IPS-NIHi7 (cell line): ENCODE measurements at regions not wholly inside any gene's neighbourhood (a gene's known extent, or its start where the extent isn't known, plus 50 kb on each side); places are given as distances from the start of the nearest gene placed in this dataset.
A peak's percentile ranks its signal among the peaks of the same experiment; 100 is the strongest.

Experiments used
- DNase-seq: peaks from one replicate; pipeline ENCODE4 v3.0.0; 2012; ENCODE audit warnings: mixed read lengths; ENCODE audit errors: extremely low spot score

GRCh38 chrX:20432048-20432447, 165.3 kb upstream of the RPS6KA3 start:
- DNase-seq: no peak

- DNase-seq: no peak
Observed at GRCh38 chrX:20431486-20431885, 164.8 kb upstream of the RPS6KA3 start.

DNA sequence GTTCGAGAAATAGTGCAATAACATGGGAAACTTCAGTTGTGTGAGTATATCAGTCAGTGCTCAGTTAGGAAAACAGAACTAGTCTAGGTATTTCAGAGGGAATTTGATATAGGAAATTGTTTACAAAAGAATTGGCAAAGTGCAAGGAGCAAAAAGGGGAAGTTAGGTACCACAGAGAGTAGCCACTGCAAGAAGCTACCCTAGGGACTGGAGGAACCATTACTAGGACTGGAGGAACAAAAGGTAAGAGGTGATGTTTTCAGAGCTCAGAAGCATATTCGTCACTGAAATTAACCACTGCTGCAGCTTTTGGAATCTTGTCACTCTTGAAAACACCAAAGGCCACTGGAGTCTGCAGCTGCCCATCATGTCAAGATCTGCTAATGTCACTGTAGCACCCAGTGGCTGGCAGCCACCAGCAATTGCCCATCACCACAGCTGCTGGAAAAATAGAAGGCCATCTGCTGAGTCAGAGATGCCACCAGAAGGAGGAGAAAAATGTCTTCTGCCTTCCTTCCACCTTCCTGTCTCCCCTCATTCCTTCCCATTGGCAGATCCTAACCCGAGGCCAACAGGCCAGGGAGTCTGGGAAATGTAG, 160.6 kb upstream of the RPS6KA3 start:
- peak; percentile 25 for DNase-seq

DNA sequence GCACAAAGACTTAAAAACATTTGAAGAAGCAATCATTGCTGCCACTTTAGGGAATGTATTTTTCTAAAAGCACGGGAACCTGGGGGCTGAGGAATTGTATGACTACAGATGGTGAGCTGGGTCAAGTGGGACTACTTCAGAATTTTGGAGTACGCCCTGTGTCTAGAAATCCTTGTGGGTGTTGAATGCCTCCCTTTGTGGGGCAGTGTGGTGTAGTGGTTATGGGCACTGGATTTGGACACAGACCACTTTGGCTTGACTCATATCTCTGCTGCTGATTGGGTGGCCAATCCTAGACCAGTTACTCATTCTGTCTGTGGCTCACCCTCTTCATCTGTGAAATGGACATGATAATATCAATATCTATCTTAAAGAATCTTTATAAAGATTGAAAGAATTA, 155.0 kb upstream of the RPS6KA3 start:
- DNase-seq: no peak

DNA sequence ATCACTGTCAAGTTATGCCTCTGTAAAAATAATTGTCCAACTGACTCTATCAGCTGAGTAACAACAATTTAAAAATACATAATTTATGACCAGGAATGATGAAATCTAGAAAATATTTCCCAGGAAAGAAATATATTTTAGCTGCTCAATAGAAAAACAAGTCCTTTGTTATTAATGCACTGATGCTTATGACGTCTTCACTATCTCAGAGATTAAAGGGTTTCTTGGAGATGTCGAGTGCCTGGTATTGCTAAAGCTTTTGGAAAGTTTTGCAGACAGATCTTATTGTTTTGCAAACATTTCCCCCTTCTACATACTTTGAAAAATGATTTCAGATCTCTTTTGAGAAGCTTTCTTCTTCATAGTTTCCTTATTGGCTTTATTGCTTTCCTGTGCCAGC, 154.6 kb upstream of the RPS6KA3 start:
- no peak for DNase-seq

- no peak for DNase-seq
Observed at GRCh38 chrX:20420058-20420457, 153.3 kb upstream of the RPS6KA3 start.

GRCh38 chrX:20418379-20419150, 151.9 kb upstream of the RPS6KA3 start:
- DNase-seq: no peak

DNA sequence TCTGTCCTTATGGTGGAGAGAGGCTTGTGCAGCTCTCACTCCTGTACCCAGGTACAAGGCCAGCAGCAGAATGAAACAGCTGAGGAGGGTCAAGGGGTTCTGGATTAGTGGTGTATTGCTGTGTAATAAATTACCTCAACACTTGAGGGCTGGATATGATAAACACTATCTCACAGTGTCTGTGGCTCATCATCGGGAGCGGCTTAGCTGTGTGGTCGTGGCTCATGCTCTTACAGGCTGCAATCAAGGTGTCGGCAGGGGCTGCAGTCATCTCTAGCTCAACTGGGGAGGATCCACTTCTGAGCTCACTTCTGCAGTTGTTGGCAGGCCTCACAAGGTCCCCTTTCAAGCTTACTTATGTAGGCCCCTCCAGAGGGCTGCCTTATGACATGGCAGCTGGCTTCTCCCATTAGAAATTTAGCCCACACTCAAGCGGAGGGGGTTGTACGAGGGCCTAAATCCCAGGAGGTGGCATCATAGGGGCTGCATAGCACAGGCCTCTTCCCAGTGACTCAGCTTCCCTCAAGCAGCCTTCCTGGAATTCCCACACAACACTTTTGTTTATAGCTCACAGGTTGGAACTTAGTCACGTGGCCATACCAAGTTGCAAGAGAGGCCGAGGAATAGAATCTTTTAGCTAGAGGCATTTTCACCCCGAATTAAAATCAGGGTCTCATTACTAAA, 148.2 kb upstream of the RPS6KA3 start:
- DNase-seq: no peak

- no peak for DNase-seq
Observed at GRCh38 chrX:20414066-20414465, 147.4 kb upstream of the RPS6KA3 start.

- DNase-seq: no peak
Observed at GRCh38 chrX:20412871-20413486, 146.3 kb upstream of the RPS6KA3 start.

- no peak for DNase-seq
Observed at GRCh38 chrX:20410540-20410939, 143.8 kb upstream of the RPS6KA3 start.

DNA sequence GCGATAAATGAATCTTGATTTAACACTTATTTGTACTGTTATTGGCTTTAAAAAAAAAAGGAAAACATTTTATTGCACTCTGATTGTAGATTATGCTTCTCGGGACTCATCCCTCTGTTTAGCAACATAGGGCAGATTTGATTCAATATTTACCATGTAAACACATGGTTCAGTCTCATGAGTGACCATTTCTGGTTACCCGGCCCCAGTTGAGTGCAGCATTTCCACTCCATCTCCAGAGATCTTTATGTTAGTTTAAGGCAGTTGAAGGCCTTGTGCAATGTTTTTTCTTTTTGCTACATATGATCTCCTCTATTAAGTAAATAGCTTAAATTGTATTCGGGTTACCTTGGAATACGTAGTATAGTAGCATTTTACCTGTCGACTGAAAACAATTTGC, 143.3 kb upstream of the RPS6KA3 start:
- DNase-seq: no peak

DNA sequence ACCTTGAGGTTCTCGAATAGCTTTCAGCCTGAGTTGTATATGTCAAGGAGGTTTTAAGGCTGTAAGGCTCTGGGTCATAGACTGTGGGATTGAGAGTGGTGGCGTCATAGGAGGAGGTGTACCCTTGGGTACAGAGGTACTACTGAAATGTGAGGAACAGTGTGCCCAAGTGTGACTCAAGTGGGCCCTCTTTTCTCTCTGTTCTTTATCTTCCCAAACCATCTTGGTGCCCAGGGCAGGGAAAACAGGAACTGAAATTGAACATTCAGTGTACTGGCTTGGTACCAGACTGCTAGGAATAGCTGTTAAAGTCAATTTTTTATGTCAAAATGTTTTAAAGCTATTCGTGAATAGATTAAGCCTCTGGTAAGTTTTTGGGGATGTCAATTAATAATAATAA, 136.2 kb upstream of the RPS6KA3 start:
- no peak for DNase-seq

DNA sequence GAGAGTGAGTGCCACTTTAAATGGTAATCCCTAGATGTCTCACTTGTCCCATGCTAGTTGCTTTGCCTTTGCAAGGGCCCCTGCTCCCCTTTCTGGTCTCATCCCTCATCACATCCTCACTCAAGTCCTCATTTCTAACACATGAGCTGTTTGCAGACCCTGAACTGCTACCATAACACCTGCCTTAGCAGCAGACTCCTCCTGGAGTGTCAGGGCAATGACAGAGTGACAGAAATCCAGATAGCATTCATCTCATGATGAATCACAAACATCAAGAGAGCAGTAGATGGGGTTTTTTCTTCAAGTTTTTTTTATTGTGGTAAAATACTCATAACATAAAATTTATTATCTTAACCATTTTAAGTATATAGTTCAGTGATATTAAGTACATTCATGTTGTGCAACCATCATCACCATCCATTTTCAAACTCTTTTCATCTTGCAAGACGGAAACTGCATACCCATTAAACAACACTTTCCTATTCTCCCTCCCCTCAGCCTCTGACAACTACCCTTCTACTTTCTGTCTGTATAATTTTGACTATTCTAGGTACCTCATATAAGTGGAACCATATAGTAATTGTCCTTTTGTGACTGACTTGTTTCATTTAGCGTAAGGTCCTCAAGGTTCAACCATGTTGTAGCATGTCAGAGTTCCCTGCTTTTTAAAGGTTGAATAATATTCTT, 133.2 kb upstream of the RPS6KA3 start:
- no peak for DNase-seq

DNA sequence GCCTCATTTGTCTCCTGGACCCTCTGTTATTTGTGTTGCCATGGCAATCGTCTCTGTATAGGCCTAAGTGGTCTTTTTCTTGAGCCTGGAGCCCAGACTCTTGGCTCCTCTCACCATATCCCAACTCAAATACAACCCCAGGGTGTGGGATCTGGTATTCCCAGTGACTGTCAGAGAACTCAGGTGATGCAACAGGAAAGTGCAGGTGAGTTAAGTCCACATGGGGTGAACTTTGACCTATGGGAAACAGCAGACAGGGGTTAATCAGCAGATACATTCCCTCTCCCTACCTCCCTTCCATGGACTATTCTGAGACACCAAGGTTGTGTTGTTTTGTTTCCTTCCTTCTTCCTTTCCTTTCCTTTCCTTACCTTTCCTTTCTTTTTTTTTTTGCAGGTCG, 130.9 kb upstream of the RPS6KA3 start:
- no peak for DNase-seq

DNA sequence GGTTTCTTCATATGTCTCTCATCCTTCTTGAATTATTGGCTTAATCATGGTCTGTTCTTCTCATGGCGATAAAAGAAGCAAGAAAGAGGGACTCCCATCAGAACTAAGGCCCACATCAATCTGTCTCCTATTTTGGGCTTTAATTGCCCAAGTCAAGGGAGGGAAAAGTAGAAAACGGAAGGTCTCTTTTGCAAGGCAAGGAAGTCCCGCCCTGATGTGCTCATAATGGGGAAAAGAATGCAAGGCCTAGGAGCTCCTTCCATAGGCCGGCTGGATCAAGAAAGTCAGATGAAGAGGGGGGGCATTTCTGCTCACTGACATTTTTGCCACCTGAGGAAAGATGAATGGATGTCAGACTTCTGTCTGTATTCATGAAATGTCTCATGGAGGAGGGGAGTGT, 127.7 kb upstream of the RPS6KA3 start:
- DNase-seq: no peak

DNA sequence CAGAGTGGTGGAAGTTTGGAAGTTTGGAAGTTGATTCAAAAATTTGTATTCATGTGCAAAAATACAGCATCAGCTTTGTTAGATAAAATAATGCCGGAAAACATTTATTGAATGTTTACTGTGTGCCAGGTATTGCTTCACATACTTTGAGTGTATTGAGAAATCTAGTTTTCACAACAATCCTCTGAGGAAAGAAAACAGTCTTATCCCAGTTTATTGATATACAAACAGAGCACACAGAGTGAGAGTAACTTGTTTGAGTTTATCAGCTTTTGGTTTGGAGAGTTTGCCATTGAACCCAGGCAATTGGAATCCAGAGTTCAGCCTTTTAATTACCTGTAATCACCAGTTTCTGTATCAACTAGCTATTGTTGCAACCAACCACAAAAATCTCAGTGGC, 127.2 kb upstream of the RPS6KA3 start:
- DNase-seq: no peak

DNA sequence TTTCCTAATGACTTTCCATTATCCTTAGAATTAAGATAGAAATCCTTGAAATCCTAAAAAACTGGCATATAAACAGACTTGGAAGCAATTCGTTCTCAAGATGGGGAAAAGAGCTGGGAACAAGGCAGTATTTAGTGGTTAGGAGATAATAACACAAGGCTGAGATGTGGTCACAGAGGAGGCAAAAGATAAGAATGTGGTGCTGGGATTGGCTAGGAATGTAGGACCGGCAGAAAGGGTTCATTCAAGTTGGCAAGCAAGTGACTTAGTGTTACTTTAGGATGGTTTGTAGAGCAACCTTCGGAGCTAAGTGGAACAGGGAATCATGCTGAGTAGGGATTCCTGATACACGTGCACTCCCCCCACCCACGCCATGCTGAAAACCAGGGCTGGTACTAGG, 121.9 kb upstream of the RPS6KA3 start:
- no peak for DNase-seq

DNA sequence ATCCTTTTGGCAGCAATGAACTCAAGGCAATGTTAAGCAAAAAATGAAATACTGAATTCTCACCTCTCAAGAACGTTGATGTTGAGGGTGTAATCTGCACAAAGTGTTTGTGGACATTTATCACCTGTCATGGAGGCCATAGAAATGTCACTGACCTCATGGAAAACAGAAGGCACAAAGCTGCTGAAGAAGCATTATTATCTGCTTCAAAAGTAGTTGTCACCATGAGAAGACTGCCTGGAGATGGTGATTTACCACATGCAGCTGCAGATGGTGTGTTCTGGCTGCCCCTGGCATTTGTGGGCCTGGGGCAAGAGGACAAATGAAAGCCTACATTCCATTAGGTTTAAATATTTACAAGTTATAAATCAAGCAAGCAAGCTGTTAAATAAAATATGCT, 116.8 kb upstream of the RPS6KA3 start:
- DNase-seq: no peak

DNA sequence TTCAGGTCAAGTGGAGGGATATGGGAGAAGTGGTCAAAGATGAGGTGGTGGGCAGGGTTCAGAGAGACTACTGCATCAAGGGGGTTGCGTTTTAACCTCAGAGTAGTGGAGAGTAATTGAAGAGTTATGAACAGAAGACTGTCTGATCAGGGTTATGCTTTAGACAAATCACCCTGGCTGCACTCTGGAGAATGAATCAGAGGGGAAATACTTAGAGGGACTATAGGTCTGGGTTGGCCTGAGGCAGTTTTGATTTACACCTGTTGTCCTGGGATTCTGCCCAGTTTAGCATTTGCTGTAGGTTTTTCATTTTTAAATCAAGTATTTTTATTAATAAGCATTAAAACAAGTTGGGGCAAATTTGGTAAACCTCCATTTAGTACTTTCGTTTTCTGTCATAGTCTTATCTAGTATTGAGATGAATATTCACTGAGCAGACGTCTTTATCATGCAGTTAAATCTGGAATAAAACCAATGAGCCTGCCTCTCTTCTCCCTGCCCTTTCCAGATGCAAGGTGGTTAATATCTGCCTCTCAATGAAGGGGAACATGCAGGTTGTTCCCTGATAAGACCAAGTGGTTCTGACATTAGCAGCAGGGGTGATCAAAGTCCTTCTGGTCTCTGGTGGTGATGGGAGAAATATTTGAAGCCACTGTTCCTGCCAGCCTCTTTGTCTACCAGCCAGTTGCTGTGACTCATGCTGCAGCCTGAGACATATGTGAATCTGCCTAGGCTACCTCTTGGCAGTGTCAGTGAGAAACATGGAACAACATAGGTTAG, 116.0 kb upstream of the RPS6KA3 start:
- no peak for DNase-seq

DNA sequence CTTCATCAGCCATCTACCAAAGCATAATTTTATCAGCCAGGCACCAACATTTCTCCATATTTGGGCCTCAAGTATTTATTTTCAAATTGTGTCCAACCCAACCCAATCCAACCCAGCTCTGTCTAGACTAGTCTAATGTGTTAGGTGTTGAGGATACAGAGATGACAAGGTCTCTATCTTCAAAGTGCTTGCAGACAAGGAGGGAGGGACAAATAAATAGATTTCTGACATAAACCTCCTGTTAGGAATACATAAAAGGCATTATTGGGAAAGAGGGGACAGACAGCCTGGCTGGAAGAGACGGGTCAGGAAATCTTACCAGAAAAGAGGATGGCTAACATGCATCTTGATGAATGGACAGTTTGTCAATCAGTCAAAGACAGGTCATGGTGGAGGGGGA, 115.4 kb upstream of the RPS6KA3 start:
- DNase-seq: no peak
